ENCODE measurements at regions not wholly inside any gene's neighbourhood (a gene's known extent, or its start where the extent isn't known, plus 50 kb on each side); places are given as distances from the start of the nearest gene placed in this dataset.

- CTCF ChIA-PET = no interaction called here
- H3K9me3 ChIP-seq = no peaks in the 10 kb centered on the region
- H3K36me3 ChIP-seq (ENCODE audit: control insufficient read depth, insufficient read depth, low read length) = no peaks in the 10 kb centered on the region
- Mint-ChIP-seq H3K36me3 (ENCODE audit: insufficient read depth, unreplicated experiment) (peaks cover 12% of the 10 kb centered on the region), H3K4me3 (ENCODE audit: unreplicated experiment) (peak overlapping the region; percentile 65), H3K27me3 (ENCODE audit: insufficient read depth, unreplicated experiment) (no peaks in the 10 kb centered on the region), H3K27ac (ENCODE audit: unreplicated experiment) (peak overlapping the region; percentile 76), H3K9me3 (ENCODE audit: unreplicated experiment) (no peaks in the 10 kb centered on the region), H3K4me1 (ENCODE audit: low read depth, unreplicated experiment) (peaks cover 28% of the 10 kb centered on the region)
- H3K4me1 ChIP-seq = peaks cover 21% of the 10 kb centered on the region
- intact Hi-C loops (cut with micrococcal nuclease; ENCODE audit: unreplicated experiment) = loop anchor here (1.0 to 5.0 kb wide), 2 partner anchors 11 to 131 kb away; no protein-coding TSS in a partner anchor
- TF ChIP-seq, protein P1, sequence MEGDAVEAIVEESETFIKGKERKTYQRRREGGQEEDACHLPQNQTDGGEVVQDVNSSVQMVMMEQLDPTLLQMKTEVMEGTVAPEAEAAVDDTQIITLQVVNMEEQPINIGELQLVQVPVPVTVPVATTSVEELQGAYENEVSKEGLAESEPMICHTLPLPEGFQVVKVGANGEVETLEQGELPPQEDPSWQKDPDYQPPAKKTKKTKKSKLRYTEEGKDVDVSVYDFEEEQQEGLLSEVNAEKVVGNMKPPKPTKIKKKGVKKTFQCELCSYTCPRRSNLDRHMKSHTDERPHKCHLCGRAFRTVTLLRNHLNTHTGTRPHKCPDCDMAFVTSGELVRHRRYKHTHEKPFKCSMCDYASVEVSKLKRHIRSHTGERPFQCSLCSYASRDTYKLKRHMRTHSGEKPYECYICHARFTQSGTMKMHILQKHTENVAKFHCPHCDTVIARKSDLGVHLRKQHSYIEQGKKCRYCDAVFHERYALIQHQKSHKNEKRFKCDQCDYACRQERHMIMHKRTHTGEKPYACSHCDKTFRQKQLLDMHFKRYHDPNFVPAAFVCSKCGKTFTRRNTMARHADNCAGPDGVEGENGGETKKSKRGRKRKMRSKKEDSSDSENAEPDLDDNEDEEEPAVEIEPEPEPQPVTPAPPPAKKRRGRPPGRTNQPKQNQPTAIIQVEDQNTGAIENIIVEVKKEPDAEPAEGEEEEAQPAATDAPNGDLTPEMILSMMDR (IDR thresholded peaks at IDR 0.05; ENCODE audit: insufficient read depth in 1 of 2, low read depth in 1 of 2, low read length in 1 of 2, severe bottlenecking in 1 of 2, unreplicated experiment in 1 of 2) = no peak
- BruUV-seq (replicated peaks) = no TSS peak
- H3K4me3 ChIP-seq (ENCODE audit: low read depth, low read length) = no peak overlapping the region
- H3K27me3 ChIP-seq (replicated peaks; ENCODE audit: control insufficient read depth, insufficient read depth, low read length) = no peaks in the 10 kb centered on the region
- no peak for DNase-seq
- POLR2A ChIA-PET = interaction anchor here (0.5 kb wide), 1 partner anchor 39 kb away, joined by 4 read pairs; no protein-coding TSS in a partner anchor
Measured at GRCh38 chr2:57892920-57893319, 153.7 kb upstream of the VRK2 start.

- POLR2A ChIA-PET = no interaction called here
- TF ChIP-seq, protein P1 (IDR thresholded peaks at IDR 0.05; ENCODE audit: insufficient read depth in 1 of 2, low read depth in 1 of 2, low read length in 1 of 2, severe bottlenecking in 1 of 2, unreplicated experiment in 1 of 2) = no peak
- CTCF ChIA-PET = no interaction called here
- DNase-seq = no peak
- peaks cover 8% of the 10 kb centered on the region for H3K36me3 Mint-ChIP-seq (ENCODE audit: insufficient read depth, unreplicated experiment)
- H3K4me1 Mint-ChIP-seq (ENCODE audit: low read depth, unreplicated experiment) = peaks cover 24% of the 10 kb centered on the region
- no peaks in the 10 kb centered on the region for H3K27me3 Mint-ChIP-seq (ENCODE audit: insufficient read depth, unreplicated experiment)
- intact Hi-C loops (cut with micrococcal nuclease; ENCODE audit: unreplicated experiment) = loop anchor here (1.0 to 5.0 kb wide), 2 partner anchors 11 to 131 kb away; no protein-coding TSS in a partner anchor
- no peaks in the 10 kb centered on the region for H3K36me3 ChIP-seq (ENCODE audit: control insufficient read depth, insufficient read depth, low read length)
- H3K4me1 ChIP-seq = peaks cover 21% of the 10 kb centered on the region
- BruUV-seq (replicated peaks) = no TSS peak
- peak overlapping the region; percentile 65 for H3K4me3 Mint-ChIP-seq (ENCODE audit: unreplicated experiment)
- peak overlapping the region; percentile 76 for H3K27ac Mint-ChIP-seq (ENCODE audit: unreplicated experiment)
- no peaks in the 10 kb centered on the region for H3K9me3 ChIP-seq
- no peaks in the 10 kb centered on the region for H3K9me3 Mint-ChIP-seq (ENCODE audit: unreplicated experiment)
- H3K27me3 ChIP-seq (replicated peaks; ENCODE audit: control insufficient read depth, insufficient read depth, low read length) = no peaks in the 10 kb centered on the region
- H3K4me3 ChIP-seq (ENCODE audit: low read depth, low read length) = no peak overlapping the region
Measured at GRCh38 chr2:57893347-57893746, 153.3 kb upstream of the VRK2 start.

GRCh38 chr2:57893786-57894185 lies 152.8 kb upstream of the VRK2 start:
- Mint-ChIP-seq H3K4me3 (ENCODE audit: unreplicated experiment) (peak overlapping the region; percentile 65), H3K27me3 (ENCODE audit: insufficient read depth, unreplicated experiment) (no peaks in the 10 kb centered on the region), H3K4me1 (ENCODE audit: low read depth, unreplicated experiment) (peaks cover 22% of the 10 kb centered on the region), H3K36me3 (ENCODE audit: insufficient read depth, unreplicated experiment) (peaks cover 7% of the 10 kb centered on the region), H3K9me3 (ENCODE audit: unreplicated experiment) (no peaks in the 10 kb centered on the region), H3K27ac (ENCODE audit: unreplicated experiment) (peak overlapping the region; percentile 76)
- Histone ChIP-seq H3K4me3 (ENCODE audit: low read depth, low read length) (no peak overlapping the region), H3K9me3 (no peaks in the 10 kb centered on the region), H3K36me3 (ENCODE audit: control insufficient read depth, insufficient read depth, low read length) (no peaks in the 10 kb centered on the region), H3K4me1 (peaks cover 21% of the 10 kb centered on the region), H3K27me3 (replicated peaks; ENCODE audit: control insufficient read depth, insufficient read depth, low read length) (no peaks in the 10 kb centered on the region)
- ChIA-PET CTCF (no interaction called here), POLR2A (no interaction called here)
- DNase-seq = peak; percentile 54 to 55
- no TSS peak for BruUV-seq (replicated peaks)
- intact Hi-C loops (cut with micrococcal nuclease; ENCODE audit: unreplicated experiment) = loop anchor here (1.0 to 5.0 kb wide), 2 partner anchors 11 to 131 kb away; no protein-coding TSS in a partner anchor
- TF ChIP-seq, protein P1 (IDR thresholded peaks at IDR 0.05; ENCODE audit: insufficient read depth in 1 of 2, low read depth in 1 of 2, low read length in 1 of 2, severe bottlenecking in 1 of 2, unreplicated experiment in 1 of 2) = no peak

Data from Caco-2 (cell line).